ENCODE measurements at regions not wholly inside any gene's neighbourhood (a gene's known extent, or its start where the extent isn't known, plus 50 kb on each side); places are given as distances from the start of the nearest gene placed in this dataset.

DNA sequence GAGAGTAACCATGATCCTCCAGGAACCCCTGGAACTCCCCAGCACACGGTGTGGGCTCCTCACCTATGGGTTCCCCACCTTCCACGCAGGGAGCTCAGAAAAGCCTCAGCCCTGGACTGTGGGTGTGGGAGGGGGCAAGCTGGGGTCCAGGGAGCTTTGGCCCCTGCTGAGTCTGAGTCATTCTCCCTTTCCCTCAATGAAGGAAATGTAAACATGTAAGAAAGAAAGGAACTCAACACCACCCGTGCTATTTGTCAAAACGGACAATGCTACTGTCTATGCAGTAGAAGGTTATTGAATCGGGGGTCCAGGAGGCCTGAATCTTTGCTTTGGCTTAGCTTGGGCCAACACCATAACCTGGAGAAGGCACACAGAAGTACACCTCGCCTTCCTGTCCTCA lies 222.8 kb downstream of the PMP22 start:
- Histone ChIP-seq H3K27ac (ENCODE audit: low read depth, low read length) (no peak overlapping the region), H3K4me3 (ENCODE audit: low read length) (no peak overlapping the region), H3K9me3 (ENCODE audit: control insufficient read depth, low read length) (no peaks in the 10 kb centered on the region), H3K36me3 (ENCODE audit: control insufficient read depth, insufficient read depth, low read length) (no peaks in the 10 kb centered on the region), H3K27me3 (ENCODE audit: control insufficient read depth, insufficient read depth, low read length, poor library complexity, severe bottlenecking) (no peaks in the 10 kb centered on the region), H3K9ac (ENCODE audit: extremely low read depth, low read length, poor library complexity, severe bottlenecking) (no peak overlapping the region), H3K4me1 (ENCODE audit: control insufficient read depth, insufficient read depth, low read length) (no peaks in the 10 kb centered on the region)
- Mint-ChIP-seq H3K27ac (no peak overlapping the region), H3K4me1 (peaks cover 8% of the 10 kb centered on the region), H3K9me3 (no peaks in the 10 kb centered on the region), H3K36me3 (ENCODE audit: low read depth) (no peaks in the 10 kb centered on the region), H3K4me3 (no peak overlapping the region), H3K27me3 (ENCODE audit: insufficient read depth) (no peaks in the 10 kb centered on the region)
- no peak for DNase-seq
- 55 to 88% methylated on average over 3 to 6 of the region's 6 CpGs for WGBS, 2 experiments (ENCODE audit: insufficient coverage in 1 of 2, insufficient read length in 1 of 2)
- TF ChIP-seq, protein P1, sequence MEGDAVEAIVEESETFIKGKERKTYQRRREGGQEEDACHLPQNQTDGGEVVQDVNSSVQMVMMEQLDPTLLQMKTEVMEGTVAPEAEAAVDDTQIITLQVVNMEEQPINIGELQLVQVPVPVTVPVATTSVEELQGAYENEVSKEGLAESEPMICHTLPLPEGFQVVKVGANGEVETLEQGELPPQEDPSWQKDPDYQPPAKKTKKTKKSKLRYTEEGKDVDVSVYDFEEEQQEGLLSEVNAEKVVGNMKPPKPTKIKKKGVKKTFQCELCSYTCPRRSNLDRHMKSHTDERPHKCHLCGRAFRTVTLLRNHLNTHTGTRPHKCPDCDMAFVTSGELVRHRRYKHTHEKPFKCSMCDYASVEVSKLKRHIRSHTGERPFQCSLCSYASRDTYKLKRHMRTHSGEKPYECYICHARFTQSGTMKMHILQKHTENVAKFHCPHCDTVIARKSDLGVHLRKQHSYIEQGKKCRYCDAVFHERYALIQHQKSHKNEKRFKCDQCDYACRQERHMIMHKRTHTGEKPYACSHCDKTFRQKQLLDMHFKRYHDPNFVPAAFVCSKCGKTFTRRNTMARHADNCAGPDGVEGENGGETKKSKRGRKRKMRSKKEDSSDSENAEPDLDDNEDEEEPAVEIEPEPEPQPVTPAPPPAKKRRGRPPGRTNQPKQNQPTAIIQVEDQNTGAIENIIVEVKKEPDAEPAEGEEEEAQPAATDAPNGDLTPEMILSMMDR (conservative IDR thresholded peaks at IDR 0.05) = no peak

DNA sequence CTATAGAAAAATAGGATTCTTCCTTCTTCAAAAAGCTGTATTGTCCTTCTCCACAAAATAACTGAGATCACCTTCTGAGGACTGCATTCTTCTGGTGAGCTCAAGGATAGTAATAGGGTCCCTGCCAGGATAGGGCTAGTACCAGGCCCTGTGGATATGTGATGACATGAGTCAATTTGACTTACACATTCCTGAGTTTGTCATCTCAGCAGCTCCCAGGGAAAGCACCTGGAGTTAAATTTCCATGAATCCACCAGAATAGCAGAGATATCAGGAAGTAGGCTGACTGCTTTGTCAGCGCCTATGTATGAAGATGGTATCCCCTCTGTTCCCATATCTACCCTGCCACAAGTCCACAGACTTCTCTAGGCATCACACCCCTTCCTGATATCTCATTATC lies 225.8 kb downstream of the PMP22 start:
- Mint-ChIP-seq H3K9me3 (no peaks in the 10 kb centered on the region), H3K36me3 (ENCODE audit: low read depth) (no peaks in the 10 kb centered on the region), H3K4me1 (peaks cover 11% of the 10 kb centered on the region), H3K27me3 (ENCODE audit: insufficient read depth) (no peaks in the 10 kb centered on the region), H3K4me3 (no peak overlapping the region), H3K27ac (no peak overlapping the region)
- Histone ChIP-seq H3K36me3 (ENCODE audit: control insufficient read depth, insufficient read depth, low read length) (no peaks in the 10 kb centered on the region), H3K27ac (ENCODE audit: low read depth, low read length) (no peak overlapping the region), H3K4me3 (ENCODE audit: low read length) (no peak overlapping the region), H3K9ac (ENCODE audit: extremely low read depth, low read length, poor library complexity, severe bottlenecking) (no peak overlapping the region), H3K4me1 (ENCODE audit: control insufficient read depth, insufficient read depth, low read length) (no peaks in the 10 kb centered on the region), H3K27me3 (ENCODE audit: control insufficient read depth, insufficient read depth, low read length, poor library complexity, severe bottlenecking) (no peaks in the 10 kb centered on the region), H3K9me3 (ENCODE audit: control insufficient read depth, low read length) (no peaks in the 10 kb centered on the region)
- peak; percentile 69 for DNase-seq
- TF ChIP-seq, protein P1 (conservative IDR thresholded peaks at IDR 0.05) = no peak
- 93% methylated on average over 1 of the region's 1 CpG; no CpG with 5 or more reads in 1 of the 2 experiments for WGBS, 2 experiments (ENCODE audit: insufficient coverage in 1 of 2, insufficient read length in 1 of 2)

DNA sequence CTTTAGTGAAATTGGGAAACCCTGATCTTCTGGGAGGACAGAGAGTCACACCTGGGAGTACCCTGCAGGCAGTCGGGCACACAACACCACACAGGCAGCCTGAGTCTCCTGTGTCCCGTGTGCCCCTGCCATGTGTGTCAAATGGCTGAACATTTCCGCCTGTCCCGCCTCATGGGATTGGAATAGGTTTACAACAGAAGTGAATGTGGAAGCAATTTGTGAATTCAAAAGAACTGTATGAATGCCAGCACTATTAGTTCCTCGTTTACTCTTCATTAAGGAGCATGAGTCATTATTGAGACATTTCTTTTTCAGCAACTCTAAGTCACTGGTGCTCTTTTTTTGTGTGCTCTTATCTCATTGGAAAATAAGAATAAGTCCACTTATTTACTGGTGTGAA lies 226.5 kb downstream of the PMP22 start:
- H3K27ac Mint-ChIP-seq = no peak overlapping the region
- Histone ChIP-seq H3K9me3 (ENCODE audit: control insufficient read depth, low read length) (no peaks in the 10 kb centered on the region), H3K9ac (ENCODE audit: extremely low read depth, low read length, poor library complexity, severe bottlenecking) (no peak overlapping the region), H3K36me3 (ENCODE audit: control insufficient read depth, insufficient read depth, low read length) (no peaks in the 10 kb centered on the region), H3K4me3 (ENCODE audit: low read length) (no peak overlapping the region), H3K27ac (ENCODE audit: low read depth, low read length) (no peak overlapping the region), H3K27me3 (ENCODE audit: control insufficient read depth, insufficient read depth, low read length, poor library complexity, severe bottlenecking) (no peaks in the 10 kb centered on the region), H3K4me1 (ENCODE audit: control insufficient read depth, insufficient read depth, low read length) (no peaks in the 10 kb centered on the region)
- WGBS, 2 experiments (ENCODE audit: insufficient coverage in 1 of 2, insufficient read length in 1 of 2) = 76 to 93% methylated on average over 4 to 5 of the region's 5 CpGs
- H3K36me3 Mint-ChIP-seq (ENCODE audit: low read depth) = no peaks in the 10 kb centered on the region
- no peaks in the 10 kb centered on the region for H3K9me3 Mint-ChIP-seq
- peaks cover 11% of the 10 kb centered on the region for H3K4me1 Mint-ChIP-seq
- TF ChIP-seq, protein P1 (conservative IDR thresholded peaks at IDR 0.05) = peak; percentile 41
- DNase-seq = peak; percentile 78
- H3K27me3 Mint-ChIP-seq (ENCODE audit: insufficient read depth) = no peaks in the 10 kb centered on the region
- H3K4me3 Mint-ChIP-seq = no peak overlapping the region
